HG03064 (cell line): ENCODE measurements at regions not wholly inside any gene's neighbourhood (a gene's known extent, or its start where the extent isn't known, plus 50 kb on each side); places are given as distances from the start of the nearest gene placed in this dataset.

Experiments used
- ATAC-seq: cut with Tn5 transposase; IDR thresholded peaks from one replicate; pipeline ENCODE4 v1.9.1; 2021; ENCODE audit warnings: low read depth; ENCODE audit not compliant: unreplicated experiment

DNA sequence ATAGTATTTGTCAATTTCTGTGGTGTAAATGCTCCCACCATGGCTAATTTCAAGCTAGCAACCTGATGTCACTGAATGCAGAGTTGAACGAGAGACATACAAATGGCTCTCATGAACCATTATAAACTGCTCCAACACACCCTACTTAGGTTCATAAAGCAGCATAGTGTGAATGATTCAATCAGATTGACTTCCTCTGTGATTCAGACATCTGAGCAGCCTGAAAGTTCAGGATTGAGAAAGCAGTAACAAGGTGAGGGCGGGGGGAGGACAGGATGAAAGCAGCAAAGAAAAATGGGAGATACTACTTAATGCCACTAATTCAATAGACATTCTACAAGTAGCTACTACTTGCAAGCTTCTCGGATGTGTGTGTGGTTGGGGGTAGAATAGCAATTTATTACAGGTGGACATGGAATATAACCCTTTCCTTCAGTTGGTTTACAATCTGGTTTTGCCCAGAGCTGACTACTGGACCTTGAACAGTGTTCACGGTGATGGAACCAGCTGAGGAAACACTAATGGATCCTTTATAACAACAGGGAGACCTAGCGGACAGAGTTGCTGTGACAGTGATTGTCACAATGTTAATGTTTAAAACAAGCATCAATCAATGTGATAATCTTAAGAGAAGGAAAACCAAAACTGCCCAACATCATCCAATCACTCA is 52.5 kb upstream of the PELI2 start:
- no peak for ATAC-seq
